GM12875 (cell line): ENCODE measurements at regions not wholly inside any gene's neighbourhood (a gene's known extent, or its start where the extent isn't known, plus 50 kb on each side); places are given as distances from the start of the nearest gene placed in this dataset.

ENCODE experiments used
- H3K4me3 ChIP-seq: one replicate; pipeline ENCODE4 v1.5.1; 2011; ENCODE audit warnings: low read depth, low read length, control low read depth
- CTCF ChIP-seq: IDR thresholded peaks from 2 replicates; pipeline ENCODE4 v1.5.1; 2011; ENCODE audit warnings: low read depth, mild to moderate bottlenecking, control low read depth, inconsistent platforms, low read length, moderate library complexity, borderline replicate concordance; ENCODE audit not compliant: insufficient read depth

GRCh38 chr19:31985001-31985605 is 360.3 kb upstream of the ZNF507 start:
- no peak overlapping the region for H3K4me3 ChIP-seq
- TF ChIP-seq CTCF = no peak

- no peak overlapping the region for H3K4me3 ChIP-seq
- TF ChIP-seq CTCF = no peak
Measured at GRCh38 chr19:31986951-31987350, 358.5 kb upstream of the ZNF507 start.

GRCh38 chr19:31988256-31988655 is 357.2 kb upstream of the ZNF507 start:
- no peak for TF ChIP-seq CTCF
- no peak overlapping the region for H3K4me3 ChIP-seq

GRCh38 chr19:31991984-31992655 is 353.3 kb upstream of the ZNF507 start:
- H3K4me3 ChIP-seq = no peak overlapping the region
- TF ChIP-seq CTCF = no peak

GRCh38 chr19:31992750-31993149 is 352.7 kb upstream of the ZNF507 start:
- TF ChIP-seq CTCF = no peak
- H3K4me3 ChIP-seq = no peak overlapping the region

GRCh38 chr19:31995546-31995945 is 349.9 kb upstream of the ZNF507 start:
- no peak for TF ChIP-seq CTCF
- no peak overlapping the region for H3K4me3 ChIP-seq

GRCh38 chr19:32010071-32010470 is 335.3 kb upstream of the ZNF507 start:
- no peak for TF ChIP-seq CTCF
- H3K4me3 ChIP-seq = no peak overlapping the region
